HG03045 (cell line): ENCODE measurements at regions not wholly inside any gene's neighbourhood (a gene's known extent, or its start where the extent isn't known, plus 50 kb on each side); places are given as distances from the start of the nearest gene placed in this dataset.

Experiments
- ATAC-seq: cut with Tn5 transposase; IDR thresholded peaks from one replicate; pipeline ENCODE4 v1.9.1; 2021; ENCODE audit warnings: mild to moderate bottlenecking, moderate library complexity; ENCODE audit not compliant: unreplicated experiment

GRCh38 chr15:96514607-96515285 lies 184.2 kb downstream of the NR2F2 start:
- no peak for ATAC-seq

- ATAC-seq = no peak
Observed at GRCh38 chr15:96515371-96515770, 184.9 kb downstream of the NR2F2 start.

- ATAC-seq = no peak
Observed at GRCh38 chr15:96521386-96521785, 190.9 kb downstream of the NR2F2 start.

GRCh38 chr15:96524676-96525417 lies 194.3 kb downstream of the NR2F2 start:
- ATAC-seq = no peak

GRCh38 chr15:96535148-96535547 lies 204.6 kb downstream of the NR2F2 start:
- no peak for ATAC-seq

- no peak for ATAC-seq
Observed at GRCh38 chr15:96538491-96538890, 208.0 kb downstream of the NR2F2 start.

- ATAC-seq = no peak
Observed at GRCh38 chr15:96540283-96540682, 209.8 kb downstream of the NR2F2 start.

- ATAC-seq = no peak
Observed at GRCh38 chr15:96542130-96542770, 211.8 kb downstream of the NR2F2 start.

GRCh38 chr15:96544162-96544756 lies 213.8 kb downstream of the NR2F2 start:
- no peak for ATAC-seq

GRCh38 chr15:96549136-96549535 lies 218.6 kb downstream of the NR2F2 start:
- no peak for ATAC-seq

- ATAC-seq = no peak
Observed at GRCh38 chr15:96551196-96551595, 220.7 kb downstream of the NR2F2 start.

- ATAC-seq = no peak
Observed at GRCh38 chr15:96551722-96552121, 221.2 kb downstream of the NR2F2 start.

GRCh38 chr15:96553006-96553405 lies 222.5 kb downstream of the NR2F2 start:
- ATAC-seq = no peak

GRCh38 chr15:96553451-96553850 lies 223.0 kb downstream of the NR2F2 start:
- ATAC-seq = no peak

GRCh38 chr15:96553931-96554330 lies 223.4 kb downstream of the NR2F2 start:
- ATAC-seq = no peak

GRCh38 chr15:96554541-96554940 lies 224.0 kb downstream of the NR2F2 start:
- ATAC-seq = no peak

GRCh38 chr15:96559087-96559486 lies 228.6 kb downstream of the NR2F2 start:
- no peak for ATAC-seq

GRCh38 chr15:96559631-96560030 lies 229.1 kb downstream of the NR2F2 start:
- ATAC-seq = no peak

- no peak for ATAC-seq
Observed at GRCh38 chr15:96560246-96560895, 229.9 kb downstream of the NR2F2 start.

- ATAC-seq = no peak
Observed at GRCh38 chr15:96561593-96561992, 231.1 kb downstream of the NR2F2 start.

GRCh38 chr15:96564546-96564945 lies 234.0 kb downstream of the NR2F2 start:
- no peak for ATAC-seq
